Activated T-cell treated with anti-CD3 and anti-CD28 coated beads for 48 hours (primary cell): ENCODE measurements at regions not wholly inside any gene's neighbourhood (a gene's known extent, or its start where the extent isn't known, plus 50 kb on each side); places are given as distances from the start of the nearest gene placed in this dataset.

Experiments used
- DNase-seq: peaks from one replicate; pipeline ENCODE4 v3.0.0-alpha.2; 2020; ENCODE audit warnings: low read depth

GRCh38 chr6:63371104-63371715 is 51.4 kb upstream of the LGSN start:
- DNase-seq, result no peak

- DNase-seq, result no peak
Observed at GRCh38 chr6:63372951-63373533, 53.3 kb upstream of the LGSN start.

- DNase-seq, result no peak
Observed at GRCh38 chr6:63389191-63389844, 69.5 kb upstream of the LGSN start.

GRCh38 chr6:63391203-63391970 is 71.6 kb upstream of the LGSN start:
- no peak for DNase-seq

GRCh38 chr6:63392092-63392724 is 72.4 kb upstream of the LGSN start:
- no peak for DNase-seq

- no peak for DNase-seq
Observed at GRCh38 chr6:63394656-63395308, 75.0 kb upstream of the LGSN start.

- DNase-seq, result no peak
Observed at GRCh38 chr6:63395381-63395780, 75.6 kb upstream of the LGSN start.

GRCh38 chr6:63403725-63404124 is 83.9 kb upstream of the LGSN start:
- no peak for DNase-seq

- DNase-seq, result no peak
Observed at GRCh38 chr6:63410435-63411426, 90.9 kb upstream of the LGSN start.

- no peak for DNase-seq
Observed at GRCh38 chr6:63415286-63415685, 95.5 kb upstream of the LGSN start.

- DNase-seq, result no peak
Observed at GRCh38 chr6:63418741-63419140, 99.0 kb upstream of the LGSN start.

- no peak for DNase-seq
Observed at GRCh38 chr6:63424636-63425035, 104.9 kb upstream of the LGSN start.

- DNase-seq, result no peak
Observed at GRCh38 chr6:63425493-63425892, 105.7 kb upstream of the LGSN start.

- no peak for DNase-seq
Observed at GRCh38 chr6:63426844-63427243, 107.1 kb upstream of the LGSN start.

- no peak for DNase-seq
Observed at GRCh38 chr6:63427951-63428350, 108.2 kb upstream of the LGSN start.

- no peak for DNase-seq
Observed at GRCh38 chr6:63430985-63431519, 111.3 kb upstream of the LGSN start.

GRCh38 chr6:63434943-63435342 is 115.2 kb upstream of the LGSN start:
- DNase-seq, result no peak

GRCh38 chr6:63436356-63436755 is 116.6 kb upstream of the LGSN start:
- DNase-seq, result no peak

GRCh38 chr6:63437058-63437457 is 117.3 kb upstream of the LGSN start:
- no peak for DNase-seq

- DNase-seq, result no peak
Observed at GRCh38 chr6:63440057-63440456, 120.3 kb upstream of the LGSN start.
